Keratinocyte (primary cell): ENCODE measurements at regions not wholly inside any gene's neighbourhood (a gene's known extent, or its start where the extent isn't known, plus 50 kb on each side); places are given as distances from the start of the nearest gene placed in this dataset.

Experiments
- CTCF ChIP-seq, 3 experiments: IDR thresholded peaks in 1 of 3; conservative IDR thresholded peaks in 1 of 3; optimal IDR thresholded peaks in 1 of 3; 2 replicates in 2 of 3; 3 replicates in 1 of 3; pipeline versions ENCODE3 to v1.5.1; 2011; ENCODE audit warnings: low read length in 3 of 3, mild to moderate bottlenecking in 3 of 3, moderate library complexity in 2 of 3, control low read depth in 1 of 3, inconsistent platforms in 1 of 3; ENCODE audit not compliant: insufficient read depth in 2 of 3; ENCODE audit errors: extremely low read depth in 1 of 3
- EZH2 ChIP-seq: IDR thresholded peaks from one replicate; pipeline ENCODE4 v1.6.1; 2012; ENCODE audit warnings: inconsistent platforms, mild to moderate bottlenecking, low read length, moderate library complexity

- TF ChIP-seq CTCF (optimal IDR thresholded peaks at IDR 0.05 in 1 of 3, IDR thresholded peaks at IDR 0.05 in 1 of 3, conservative IDR thresholded peaks at IDR 0.05 in 1 of 3; ENCODE audit: extremely low read depth in 1 of 3, insufficient read depth in 2 of 3, low read length in 3 of 3) (no peak), EZH2 (no peak)
Observed at GRCh38 chr21:18646116-18646515, 242.5 kb upstream of the TMPRSS15 start.
